CD14-positive monocyte (primary cell): ENCODE measurements at regions not wholly inside any gene's neighbourhood (a gene's known extent, or its start where the extent isn't known, plus 50 kb on each side); places are given as distances from the start of the nearest gene placed in this dataset.

Experiments
- DNase-seq, 3 donors: peaks; one replicate each; pipeline ENCODE4 v3.0.0-alpha.2; 2011 to 2022
- H2AFZ ChIP-seq: 2 replicates; pipeline ENCODE4 v1.6.0; 2012; ENCODE audit warnings: mild to moderate bottlenecking, low read depth, low read length, inconsistent platforms; ENCODE audit not compliant: insufficient read depth, poor library complexity, severe bottlenecking
- H3K27ac ChIP-seq, 2 donors: 1 replicate in 1 of 2; 2 replicates in 1 of 2; pipeline ENCODE4 v1.5.1; 2012 to 2013; ENCODE audit warnings: low read length in 2 of 2, control low read depth in 1 of 2, inconsistent platforms in 1 of 2, low read depth in 1 of 2, mild to moderate bottlenecking in 1 of 2
- H3K27me3 ChIP-seq, 2 donors: one replicate each; pipeline versions ENCODE4 v1.6.0 to v1.6.1; 2011 to 2013; ENCODE audit warnings: low read length in 2 of 2; ENCODE audit not compliant: control insufficient read depth in 2 of 2, insufficient read depth in 2 of 2
- H3K36me3 ChIP-seq, 2 donors: replicated peaks in 1 of 2; 1 replicate in 1 of 2; 2 replicates in 1 of 2; pipeline versions ENCODE4 v1.5.1 to v1.6.1; 2012 to 2013; ENCODE audit warnings: low read length in 2 of 2, control low read depth in 1 of 2, inconsistent platforms in 1 of 2, mild to moderate bottlenecking in 1 of 2; ENCODE audit not compliant: insufficient read depth in 2 of 2, control insufficient read depth in 1 of 2
- H3K4me1 ChIP-seq, 2 donors: 1 replicate in 1 of 2; 2 replicates in 1 of 2; pipeline versions ENCODE4 v1.5.1 to v1.6.1; 2012 to 2013; ENCODE audit warnings: low read length in 2 of 2, control low read depth in 1 of 2, inconsistent platforms in 1 of 2, mild to moderate bottlenecking in 1 of 2, moderate library complexity in 1 of 2; ENCODE audit not compliant: insufficient read depth in 2 of 2, control insufficient read depth in 1 of 2
- H3K4me2 ChIP-seq: replicated peaks from 2 replicates; pipeline ENCODE3; 2012; ENCODE audit warnings: low read length, moderate library complexity, mild to moderate bottlenecking; ENCODE audit not compliant: poor library complexity, severe bottlenecking; ENCODE audit errors: extremely low read depth
- H3K4me3 ChIP-seq, 3 experiments: fragments of 200-600 bp in 1 of 3; sonication (generic) in 1 of 3; replicated peaks in 1 of 3; 1 replicate in 2 of 3; 2 replicates in 1 of 3; pipeline ENCODE4 v1.5.1; 2011 to 2013; ENCODE audit warnings: low read length in 3 of 3, mild to moderate bottlenecking in 3 of 3, control low read depth in 2 of 3, low read depth in 2 of 3, inconsistent platforms in 1 of 3, moderate library complexity in 1 of 3
- H3K79me2 ChIP-seq: 2 replicates; pipeline ENCODE4 v1.6.0; 2012; ENCODE audit warnings: mild to moderate bottlenecking, control low read depth, inconsistent platforms, low read length, moderate library complexity; ENCODE audit not compliant: insufficient read depth
- H3K9ac ChIP-seq: 2 replicates; pipeline ENCODE4 v1.6.0; 2017; ENCODE audit warnings: low read length, mild to moderate bottlenecking; ENCODE audit not compliant: insufficient read depth, poor library complexity, severe bottlenecking
- H3K9me3 ChIP-seq, 2 donors: replicated peaks in 1 of 2; 1 replicate in 1 of 2; 2 replicates in 1 of 2; pipeline versions ENCODE4 v1.5.1 to v1.6.1; 2012 to 2013; ENCODE audit warnings: low read length in 2 of 2, control low read depth in 1 of 2; ENCODE audit not compliant: control insufficient read depth in 1 of 2, insufficient read depth in 1 of 2
- H4K20me1 ChIP-seq: 2 replicates; pipeline ENCODE4 v1.6.0; 2012; ENCODE audit warnings: mild to moderate bottlenecking, low read length, control low read depth, moderate library complexity; ENCODE audit not compliant: insufficient read depth
- H3K27ac Mint-ChIP-seq, 7 donors: one replicate each; pipeline ENCODE4 v1.8.0; 2020; ENCODE audit warnings: mild to moderate bottlenecking in 7 of 7, mixed read lengths in 7 of 7, moderate library complexity in 6 of 7, inconsistent platforms in 2 of 7
- H3K27me3 Mint-ChIP-seq, 3 donors: one replicate each; pipeline ENCODE4 v1.8.0; 2021 to 2022; ENCODE audit warnings: low read depth in 3 of 3, mild to moderate bottlenecking in 3 of 3, mixed read lengths in 3 of 3, moderate library complexity in 3 of 3, inconsistent platforms in 1 of 3
- H3K36me3 Mint-ChIP-seq, 2 donors: one replicate each; pipeline ENCODE4 v1.8.0; 2020; ENCODE audit warnings: mixed read lengths in 2 of 2, inconsistent platforms in 1 of 2, mild to moderate bottlenecking in 1 of 2
- H3K4me1 Mint-ChIP-seq: one replicate; pipeline ENCODE4 v1.8.0; 2020; ENCODE audit warnings: mild to moderate bottlenecking, mixed read lengths
- H3K4me3 Mint-ChIP-seq, 2 donors: one replicate each; pipeline ENCODE4 v1.8.0; 2020; ENCODE audit warnings: mild to moderate bottlenecking in 2 of 2, mixed read lengths in 2 of 2, moderate library complexity in 1 of 2
- H3K9me3 Mint-ChIP-seq, 7 donors: one replicate each; pipeline ENCODE4 v1.8.0; 2020 to 2022; ENCODE audit warnings: mixed read lengths in 7 of 7, mild to moderate bottlenecking in 6 of 7, moderate library complexity in 6 of 7, inconsistent platforms in 2 of 7
- WGBS: methylation state at CpG from one replicate; pipeline ENCODE4 v1.1.5; 2013; ENCODE audit warnings: missing lambda C conversion rate; ENCODE audit not compliant: insufficient coverage; 5-methylcytosine and 5-hydroxymethylcytosine counted together
- intact Hi-C, 2 donors: fragments of 100-400 bp; cut with micrococcal nuclease; formaldehyde crosslinking; loops; one replicate each; pipeline versions ENCODE4 v1.15.0 to v1.15.1; 2023
- TF ChIP-seq, protein P1 (sequence below): fragments of 200-600 bp; IDR thresholded peaks from one replicate; pipeline ENCODE4 v1.8.0; 2022; ENCODE audit warnings: antibody characterized with exemption, mild to moderate bottlenecking

DNA sequence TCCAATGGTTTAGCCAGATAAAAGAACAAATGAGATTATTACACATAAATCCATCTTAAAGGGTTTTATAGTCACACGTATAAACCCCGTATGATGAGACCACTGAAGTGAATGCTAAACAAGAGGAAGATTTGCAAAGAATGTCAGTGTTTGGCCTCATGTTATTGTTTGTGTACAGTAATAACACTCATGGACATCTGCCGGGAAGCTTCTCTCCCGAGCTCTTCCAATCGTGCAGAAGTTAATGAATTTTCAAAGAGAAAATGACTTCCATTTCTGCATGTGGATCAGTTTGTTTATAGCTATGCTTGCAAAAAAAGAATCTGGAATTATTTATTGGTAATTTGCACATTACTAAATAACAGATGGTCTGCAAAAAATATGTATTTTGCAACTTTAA is 88.5 kb upstream of the APCDD1 start:
- no peaks in the 10 kb centered on the region for H3K36me3 ChIP-seq
- TF ChIP-seq, protein P1, sequence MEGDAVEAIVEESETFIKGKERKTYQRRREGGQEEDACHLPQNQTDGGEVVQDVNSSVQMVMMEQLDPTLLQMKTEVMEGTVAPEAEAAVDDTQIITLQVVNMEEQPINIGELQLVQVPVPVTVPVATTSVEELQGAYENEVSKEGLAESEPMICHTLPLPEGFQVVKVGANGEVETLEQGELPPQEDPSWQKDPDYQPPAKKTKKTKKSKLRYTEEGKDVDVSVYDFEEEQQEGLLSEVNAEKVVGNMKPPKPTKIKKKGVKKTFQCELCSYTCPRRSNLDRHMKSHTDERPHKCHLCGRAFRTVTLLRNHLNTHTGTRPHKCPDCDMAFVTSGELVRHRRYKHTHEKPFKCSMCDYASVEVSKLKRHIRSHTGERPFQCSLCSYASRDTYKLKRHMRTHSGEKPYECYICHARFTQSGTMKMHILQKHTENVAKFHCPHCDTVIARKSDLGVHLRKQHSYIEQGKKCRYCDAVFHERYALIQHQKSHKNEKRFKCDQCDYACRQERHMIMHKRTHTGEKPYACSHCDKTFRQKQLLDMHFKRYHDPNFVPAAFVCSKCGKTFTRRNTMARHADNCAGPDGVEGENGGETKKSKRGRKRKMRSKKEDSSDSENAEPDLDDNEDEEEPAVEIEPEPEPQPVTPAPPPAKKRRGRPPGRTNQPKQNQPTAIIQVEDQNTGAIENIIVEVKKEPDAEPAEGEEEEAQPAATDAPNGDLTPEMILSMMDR: no peak
- H3K27me3 Mint-ChIP-seq: no peaks in the 10 kb centered on the region
- 100% methylated on average over 1 of the region's 5 CpGs for WGBS
- no peak overlapping the region for H3K4me3 Mint-ChIP-seq
- H3K4me2 ChIP-seq: no peak overlapping the region
- H3K4me3 ChIP-seq: no peak overlapping the region
- H3K9me3 ChIP-seq: peaks cover 14 to 19% of the 10 kb centered on the region in 2 donors
- no peak overlapping the region for H3K27ac ChIP-seq
- H4K20me1 ChIP-seq: no peaks in the 10 kb centered on the region
- no peak overlapping the region for H3K9ac ChIP-seq
- H3K4me1 Mint-ChIP-seq: peaks cover 18% of the 10 kb centered on the region
- H3K27me3 ChIP-seq: no peaks in the 10 kb centered on the region
- no peak overlapping the region for H2AFZ ChIP-seq
- H3K9me3 Mint-ChIP-seq: peaks cover 16 to 25% (median 23%) of the 10 kb centered on the region in 7 donors
- H3K4me1 ChIP-seq: peaks cover 20 to 21% of the 10 kb centered on the region in 2 donors
- H3K79me2 ChIP-seq: no peaks in the 10 kb centered on the region
- intact Hi-C loops: loop anchor here in 1 of 2 donors (5.0 kb wide), 1 partner anchor 36 kb away; no protein-coding TSS in a partner anchor
- peaks cover 3 to 7% of the 10 kb centered on the region in 2 donors for H3K36me3 Mint-ChIP-seq
- H3K27ac Mint-ChIP-seq: no peak overlapping the region
- DNase-seq: no peak

DNA sequence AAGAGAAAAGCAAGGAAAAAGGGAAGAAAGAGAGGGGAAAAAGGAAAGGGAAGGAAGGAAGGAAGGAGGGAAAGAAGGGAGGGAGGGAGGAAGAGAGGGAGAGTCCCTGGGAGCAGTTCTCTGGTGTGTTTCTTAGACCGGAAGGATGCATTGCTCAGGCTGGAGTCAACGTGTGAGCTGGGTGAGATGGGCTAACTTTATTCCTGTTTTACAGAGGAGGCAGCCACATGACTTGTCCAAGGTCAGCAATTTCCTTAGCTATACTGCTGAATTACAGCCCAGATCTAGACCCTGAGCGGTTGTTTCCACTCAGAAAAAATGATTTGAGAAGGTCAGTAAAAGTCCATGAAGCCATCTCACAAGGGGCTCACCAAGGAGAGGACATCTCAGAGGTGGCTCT is 86.6 kb upstream of the APCDD1 start:
- H3K27ac ChIP-seq: peak overlapping the region in 1 of 2 donors; percentile 30
- Mint-ChIP-seq H3K27ac (peak overlapping the region in 5 of 7 donors; percentile 57 to 86 (median 77)), H3K4me1 (peaks cover 19% of the 10 kb centered on the region), H3K36me3 (peaks cover 3% of the 10 kb centered on the region in 2 donors), H3K4me3 (no peak overlapping the region), H3K27me3 (no peaks in the 10 kb centered on the region), H3K9me3 (peaks cover 12 to 18% (median 16%) of the 10 kb centered on the region in 7 donors)
- intact Hi-C loops: loop anchor here in 1 of 2 donors (5.0 kb wide), 1 partner anchor 34 kb away; no protein-coding TSS in a partner anchor
- no peak overlapping the region for H3K9ac ChIP-seq
- H3K4me3 ChIP-seq: no peak overlapping the region
- H3K4me1 ChIP-seq: peaks cover 22 to 23% of the 10 kb centered on the region in 2 donors
- WGBS: 67% methylated on average over 1 of the region's 3 CpGs
- H3K4me2 ChIP-seq: no peak overlapping the region
- TF ChIP-seq, protein P1: no peak
- H2AFZ ChIP-seq: no peak overlapping the region
- no peaks in the 10 kb centered on the region for H4K20me1 ChIP-seq
- H3K36me3 ChIP-seq: no peaks in the 10 kb centered on the region
- no peaks in the 10 kb centered on the region for H3K27me3 ChIP-seq
- H3K79me2 ChIP-seq: no peaks in the 10 kb centered on the region
- DNase-seq: peak; percentile 44 to 69 (median 56)
- H3K9me3 ChIP-seq: peaks cover 10 to 16% of the 10 kb centered on the region in 2 donors
